Transverse colon (tissue), 4 donors: ENCODE measurements at regions not wholly inside any gene's neighbourhood (a gene's known extent, or its start where the extent isn't known, plus 50 kb on each side); places are given as distances from the start of the nearest gene placed in this dataset.
A peak's percentile ranks its signal among the peaks of the same experiment; 100 is the strongest.

Experiments used
- DNase-seq: peaks from one replicate; pipeline ENCODE4 v3.0.0-alpha.2; 2019
- H3K27ac ChIP-seq, 4 donors: fragments of 200-600 bp; sonication (generic); 2 replicates each; pipeline ENCODE4 v1.5.1; 2016 to 2018; ENCODE audit warnings: inconsistent platforms in 4 of 4
- H3K27me3 ChIP-seq: fragments of 200-600 bp; sonication (generic); 2 replicates; pipeline ENCODE4 v1.5.1; 2017; ENCODE audit warnings: inconsistent platforms
- H3K36me3 ChIP-seq, 4 donors: fragments of 200-600 bp; sonication (generic); 2 replicates each; pipeline ENCODE4 v1.5.1; 2017 to 2019; ENCODE audit warnings: inconsistent platforms in 4 of 4
- H3K4me1 ChIP-seq, 4 donors: fragments of 200-600 bp; sonication (generic); 2 replicates each; pipeline ENCODE4 v1.5.1; 2017 to 2020; ENCODE audit warnings: inconsistent platforms in 4 of 4
- H3K4me3 ChIP-seq, 4 donors: fragments of 200-600 bp; sonication (generic); 1 replicate in 1 of 4; 2 replicates in 3 of 4; pipeline versions ENCODE4 v1.5.1 to v1.6.1; 2017 to 2019; ENCODE audit warnings: inconsistent platforms in 4 of 4
- H3K9me3 ChIP-seq, 2 donors: fragments of 200-600 bp; sonication (generic); 2 replicates each; pipeline ENCODE4 v1.5.1; 2017 to 2019; ENCODE audit warnings: inconsistent platforms in 2 of 2
- EP300 ChIP-seq: sonication (generic); formaldehyde crosslinking; IDR thresholded peaks from one replicate; pipeline ENCODE4 v1.6.1; 2017; ENCODE audit warnings: antibody characterized with exemption, low read depth
- POLR2A ChIP-seq: fragments of 450-650 bp; IDR thresholded peaks from one replicate; pipeline ENCODE4 v1.6.1; 2016; ENCODE audit warnings: antibody characterized with exemption, mild to moderate bottlenecking, moderate library complexity
- POLR2AphosphoS5 ChIP-seq, 3 donors: sonication (generic); formaldehyde crosslinking; IDR thresholded peaks; one replicate each; pipeline ENCODE4 v1.6.1; 2016; ENCODE audit warnings: antibody characterized with exemption in 3 of 3
- WGBS, 2 donors: methylation state at CpG; one replicate each; pipeline ENCODE4 v1.1.5; 2018; ENCODE audit warnings: low coverage in 1 of 2; 5-methylcytosine and 5-hydroxymethylcytosine counted together
- in situ Hi-C, 4 donors: fragments of 200-750 bp; cut with MboI; loops; one replicate each; pipeline versions ENCODE4 v1.15.0 to v1.15.1; 2017; ENCODE audit warnings: low sequenced_read_pairs in 3 of 4, low pct_ligation_motif_present in 1 of 4, low pct_unique_long_range_greater_than_20kb in 1 of 4
- intact Hi-C: fragments of 100-400 bp; cut with DNase I; formaldehyde crosslinking; loops from one replicate; pipeline ENCODE4 v1.15.1; 2023; ENCODE audit warnings: low total_unique reads
- TF ChIP-seq, protein P1 (sequence below), 5 experiments: fragments of 200-600 bp in 3 of 5; fragments of 450-650 bp in 2 of 5; sonication (generic) in 3 of 5; IDR thresholded peaks; 1 replicate in 2 of 5; 2 replicates in 3 of 5; pipeline ENCODE4 v1.5.1; 2016 to 2017; ENCODE audit warnings: antibody characterized with exemption in 5 of 5, inconsistent platforms in 3 of 5, mild to moderate bottlenecking in 2 of 5, moderate library complexity in 1 of 5

- in situ Hi-C loops = loop anchor here in 2 of 4 donors (5.0 to 10.0 kb wide), 2 partner anchors 89 to 96 kb away; partner anchors contain the start of gene HGFAC (in 1 of the 2)
- no peaks in the 10 kb centered on the region for H3K27me3 ChIP-seq
- no peak for TF ChIP-seq EP300
- TF ChIP-seq, protein P1, sequence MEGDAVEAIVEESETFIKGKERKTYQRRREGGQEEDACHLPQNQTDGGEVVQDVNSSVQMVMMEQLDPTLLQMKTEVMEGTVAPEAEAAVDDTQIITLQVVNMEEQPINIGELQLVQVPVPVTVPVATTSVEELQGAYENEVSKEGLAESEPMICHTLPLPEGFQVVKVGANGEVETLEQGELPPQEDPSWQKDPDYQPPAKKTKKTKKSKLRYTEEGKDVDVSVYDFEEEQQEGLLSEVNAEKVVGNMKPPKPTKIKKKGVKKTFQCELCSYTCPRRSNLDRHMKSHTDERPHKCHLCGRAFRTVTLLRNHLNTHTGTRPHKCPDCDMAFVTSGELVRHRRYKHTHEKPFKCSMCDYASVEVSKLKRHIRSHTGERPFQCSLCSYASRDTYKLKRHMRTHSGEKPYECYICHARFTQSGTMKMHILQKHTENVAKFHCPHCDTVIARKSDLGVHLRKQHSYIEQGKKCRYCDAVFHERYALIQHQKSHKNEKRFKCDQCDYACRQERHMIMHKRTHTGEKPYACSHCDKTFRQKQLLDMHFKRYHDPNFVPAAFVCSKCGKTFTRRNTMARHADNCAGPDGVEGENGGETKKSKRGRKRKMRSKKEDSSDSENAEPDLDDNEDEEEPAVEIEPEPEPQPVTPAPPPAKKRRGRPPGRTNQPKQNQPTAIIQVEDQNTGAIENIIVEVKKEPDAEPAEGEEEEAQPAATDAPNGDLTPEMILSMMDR (IDR thresholded peaks at IDR 0.05) = peak; percentile 77 to 85 (median 85)
- DNase-seq = peak; percentile 34
- intact Hi-C loops = loop anchor here (2.0 kb wide), 1 partner anchor 99 kb away; no protein-coding TSS in a partner anchor
- H3K36me3 ChIP-seq = no peaks in the 10 kb centered on the region
- no peaks in the 10 kb centered on the region for H3K9me3 ChIP-seq
- H3K4me1 ChIP-seq = peaks cover 0 to 12% (median 0%) of the 10 kb centered on the region in 4 donors
- H3K27ac ChIP-seq = no peak overlapping the region
- WGBS, 2 donors = 44 to 100% methylated on average over 1 to 4 of the region's 4 CpGs
- no peak overlapping the region for H3K4me3 ChIP-seq
These were observed 53.3 kb downstream of the RGS12 start for GRCh38 chr4:3346146-3346545.

DNA sequence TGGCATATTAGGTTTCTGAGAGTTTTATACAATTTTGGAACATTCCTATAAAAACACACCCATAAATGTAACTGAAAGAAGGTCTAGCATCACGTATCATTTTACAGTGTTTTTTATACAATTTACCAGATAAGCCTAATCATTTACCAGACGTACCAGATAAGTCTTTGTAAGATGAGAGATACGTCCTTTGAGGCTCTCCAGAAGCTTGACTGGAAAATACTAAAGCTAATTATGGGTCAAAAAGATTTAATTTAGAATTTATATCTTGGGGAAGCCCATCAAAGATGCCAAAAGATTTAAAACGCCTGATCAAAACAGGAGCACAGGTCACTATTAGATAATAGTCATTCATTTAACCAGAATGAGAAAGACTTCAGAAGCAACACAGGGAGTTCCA is 55.0 kb downstream of the RGS12 start:
- no peaks in the 10 kb centered on the region for H3K9me3 ChIP-seq
- in situ Hi-C loops = loop anchor here in 2 of 4 donors (5.0 to 10.0 kb wide), 2 partner anchors 87 to 94 kb away; partner anchors contain the start of gene HGFAC (in 1 of the 2)
- intact Hi-C loops = loop anchor here (2.0 kb wide), 1 partner anchor 97 kb away; no protein-coding TSS in a partner anchor
- H3K4me1 ChIP-seq = peaks cover 0 to 3% (median 0%) of the 10 kb centered on the region in 4 donors
- TF ChIP-seq POLR2AphosphoS5 (IDR thresholded peaks at IDR 0.05) (no peak), POLR2A (no peak), EP300 (no peak)
- TF ChIP-seq, protein P1 (IDR thresholded peaks at IDR 0.05) = no peak
- no peak overlapping the region for H3K27ac ChIP-seq
- 81 to 83% methylated on average over 4 of the region's 4 CpGs for WGBS, 2 donors
- no peaks in the 10 kb centered on the region for H3K36me3 ChIP-seq
- no peak for DNase-seq
- H3K27me3 ChIP-seq = no peaks in the 10 kb centered on the region
- no peak overlapping the region for H3K4me3 ChIP-seq

DNA sequence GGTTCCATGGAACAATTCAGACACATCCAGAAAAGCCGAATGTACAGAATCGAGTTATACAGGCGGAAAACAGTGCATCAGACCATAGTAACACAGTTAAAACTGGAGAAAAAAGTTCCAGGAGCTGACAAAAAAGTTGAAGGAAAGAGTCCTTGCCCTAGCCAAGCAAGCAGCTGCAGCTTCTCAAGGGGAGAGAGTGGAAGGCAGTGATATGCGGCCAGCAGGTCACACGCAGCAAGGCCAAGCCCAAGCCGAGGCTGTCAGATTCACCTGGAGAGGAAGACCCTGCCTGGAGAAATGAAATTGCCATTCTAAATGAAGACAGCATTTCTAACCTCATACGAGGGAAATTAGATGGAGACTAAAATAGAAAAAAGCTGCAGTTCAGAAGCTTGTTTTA is 55.8 kb downstream of the RGS12 start:
- Histone ChIP-seq H3K27ac (no peak overlapping the region), H3K9me3 (no peaks in the 10 kb centered on the region), H3K27me3 (no peaks in the 10 kb centered on the region), H3K4me3 (no peak overlapping the region), H3K36me3 (no peaks in the 10 kb centered on the region), H3K4me1 (peaks cover 0 to 3% (median 0%) of the 10 kb centered on the region in 4 donors)
- no peak for DNase-seq
- 81 to 88% methylated on average over 6 to 7 of the region's 7 CpGs for WGBS, 2 donors
- intact Hi-C loops = no loop called here
- in situ Hi-C loops = loop anchor here in 2 of 4 donors (5.0 to 10.0 kb wide), 2 partner anchors 86 to 94 kb away; partner anchors contain the start of gene HGFAC (in 1 of the 2)
- TF ChIP-seq, protein P1 (IDR thresholded peaks at IDR 0.05) = no peak
- TF ChIP-seq EP300 = no peak
- no peak for TF ChIP-seq POLR2A
- no peak for TF ChIP-seq POLR2AphosphoS5 (IDR thresholded peaks at IDR 0.05)

DNA sequence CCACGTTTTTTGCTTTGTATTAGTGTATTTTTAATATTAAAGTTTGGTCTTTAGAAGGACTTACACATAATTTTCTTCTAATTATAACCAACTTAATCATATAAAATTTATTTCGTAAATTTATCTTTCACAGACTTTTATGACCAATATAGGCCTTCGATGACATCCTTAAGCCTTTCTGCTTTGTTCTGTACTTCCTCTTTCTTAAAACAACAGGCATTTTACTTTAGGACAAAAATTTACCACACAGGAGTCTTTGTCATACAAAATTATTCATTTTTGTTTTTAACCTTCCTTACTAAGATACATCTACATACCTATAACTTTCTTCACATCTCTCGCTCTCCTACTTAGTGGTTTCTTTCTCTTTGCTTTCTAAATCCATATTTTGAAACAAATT is 56.3 kb downstream of the RGS12 start:
- H3K27me3 ChIP-seq = no peaks in the 10 kb centered on the region
- intact Hi-C loops = no loop called here
- no peaks in the 10 kb centered on the region for H3K9me3 ChIP-seq
- no peak for TF ChIP-seq POLR2A
- no peak for TF ChIP-seq EP300
- TF ChIP-seq, protein P1 (IDR thresholded peaks at IDR 0.05) = no peak
- TF ChIP-seq POLR2AphosphoS5 (IDR thresholded peaks at IDR 0.05) = no peak
- DNase-seq = no peak
- peaks cover 0 to 3% (median 0%) of the 10 kb centered on the region in 4 donors for H3K4me1 ChIP-seq
- H3K27ac ChIP-seq = no peak overlapping the region
- no peak overlapping the region for H3K4me3 ChIP-seq
- H3K36me3 ChIP-seq = no peaks in the 10 kb centered on the region
- WGBS, 2 donors = 85 to 86% methylated on average over 4 of the region's 4 CpGs
- in situ Hi-C loops = loop anchor here in 2 of 4 donors (5.0 to 10.0 kb wide), 2 partner anchors 86 to 93 kb away; partner anchors contain the start of gene HGFAC (in 1 of the 2)
